AG04450 (cell line): ENCODE measurements at regions not wholly inside any gene's neighbourhood (a gene's known extent, or its start where the extent isn't known, plus 50 kb on each side); places are given as distances from the start of the nearest gene placed in this dataset.
"Not testable (repeated sequence)": the region's sequence is repeated elsewhere in the genome, so short reads cannot be mapped to it uniquely, and the experiment has no call there.

Experiments used
- CTCF ChIA-PET: fragments of 300-600, 350-600 bp; formaldehyde crosslinking; extraction: SDS; loops from one replicate; lab custom pipeline; 2022; ENCODE audit warnings: antibody characterized with exemption, inconsistent platforms; lab: Charles Lee
- POLR2A ChIA-PET: fragments of 350-600 bp; formaldehyde crosslinking; extraction: SDS; loops from one replicate; lab custom pipeline; 2021; ENCODE audit warnings: antibody characterized with exemption, inconsistent platforms; lab: Yijun Ruan, JAX
- DNase-seq: peaks from one replicate; pipeline ENCODE4 v3.0.0-alpha.2; 2011; ENCODE audit warnings: low read depth, low spot score
- H3K27ac ChIP-seq: one replicate; pipeline ENCODE4 v1.5.1; 2012; ENCODE audit warnings: low read depth, low read length, control low read depth
- H3K27me3 ChIP-seq: one replicate; pipeline ENCODE4 v1.6.0; 2012; ENCODE audit warnings: low read length; ENCODE audit not compliant: control insufficient read depth, insufficient read depth
- H3K4me3 ChIP-seq: 2 replicates; pipeline ENCODE4 v1.5.1; 2011; ENCODE audit warnings: mild to moderate bottlenecking, low read depth, low read length, control low read depth
- H3K9me3 ChIP-seq: 2 replicates; pipeline ENCODE4 v1.5.1; 2012; ENCODE audit warnings: low read length; ENCODE audit not compliant: control insufficient read depth, insufficient read depth
- TF ChIP-seq, protein P1 (sequence below): IDR thresholded peaks from 2 replicates; pipeline ENCODE4 v1.5.1; 2011; ENCODE audit warnings: low read depth, low read length, control low read depth, inconsistent platforms

- DNase-seq: no peak
- TF ChIP-seq, protein P1, sequence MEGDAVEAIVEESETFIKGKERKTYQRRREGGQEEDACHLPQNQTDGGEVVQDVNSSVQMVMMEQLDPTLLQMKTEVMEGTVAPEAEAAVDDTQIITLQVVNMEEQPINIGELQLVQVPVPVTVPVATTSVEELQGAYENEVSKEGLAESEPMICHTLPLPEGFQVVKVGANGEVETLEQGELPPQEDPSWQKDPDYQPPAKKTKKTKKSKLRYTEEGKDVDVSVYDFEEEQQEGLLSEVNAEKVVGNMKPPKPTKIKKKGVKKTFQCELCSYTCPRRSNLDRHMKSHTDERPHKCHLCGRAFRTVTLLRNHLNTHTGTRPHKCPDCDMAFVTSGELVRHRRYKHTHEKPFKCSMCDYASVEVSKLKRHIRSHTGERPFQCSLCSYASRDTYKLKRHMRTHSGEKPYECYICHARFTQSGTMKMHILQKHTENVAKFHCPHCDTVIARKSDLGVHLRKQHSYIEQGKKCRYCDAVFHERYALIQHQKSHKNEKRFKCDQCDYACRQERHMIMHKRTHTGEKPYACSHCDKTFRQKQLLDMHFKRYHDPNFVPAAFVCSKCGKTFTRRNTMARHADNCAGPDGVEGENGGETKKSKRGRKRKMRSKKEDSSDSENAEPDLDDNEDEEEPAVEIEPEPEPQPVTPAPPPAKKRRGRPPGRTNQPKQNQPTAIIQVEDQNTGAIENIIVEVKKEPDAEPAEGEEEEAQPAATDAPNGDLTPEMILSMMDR: no peak
- Histone ChIP-seq H3K9me3 (peaks cover 10% of the 10 kb centered on the region), H3K4me3 (no peak overlapping the region), H3K27me3 (no peaks in the 10 kb centered on the region), H3K27ac (no peak overlapping the region)
- ChIA-PET CTCF (interaction anchor here (1.5 kb wide), 1 partner anchor 15 kb away, joined by 6 read pairs; no protein-coding TSS in a partner anchor), POLR2A (no interaction called here)
Measured at GRCh38 chr4:184279496-184280061, 61.9 kb upstream of the ENPP6 start.

- H3K4me3 ChIP-seq, H3K27ac ChIP-seq, H3K27me3 ChIP-seq, DNase-seq, POLR2A ChIA-PET, H3K9me3 ChIP-seq: not testable (repeated sequence)
- CTCF ChIA-PET: interaction anchor here (0.6 kb wide), 1 partner anchor 209 kb away, joined by 3 read pairs; no protein-coding TSS in a partner anchor
Measured at GRCh38 chr4:184277769-184278168, 60.1 kb upstream of the ENPP6 start.

DNA sequence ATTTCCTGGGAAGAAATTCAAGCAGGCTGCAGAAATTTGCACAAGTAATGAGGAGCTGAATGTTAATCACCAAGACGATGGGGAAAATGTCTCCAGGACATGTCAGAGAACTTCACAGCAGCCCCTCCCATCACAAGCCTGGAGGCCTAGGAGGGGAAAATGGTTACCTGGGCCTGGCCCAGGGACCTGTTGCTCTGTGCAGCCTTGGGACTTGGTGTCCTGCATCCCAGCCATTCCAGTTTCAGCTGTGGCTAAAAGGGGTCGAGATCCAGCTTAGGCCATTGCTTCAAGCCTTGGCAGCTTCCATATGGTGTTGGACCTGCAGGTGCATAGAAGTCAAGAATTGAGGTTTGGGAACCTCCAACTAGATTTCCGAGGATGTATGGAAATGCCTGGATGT, 59.3 kb upstream of the ENPP6 start:
- H3K9me3 ChIP-seq, H3K27me3 ChIP-seq, H3K4me3 ChIP-seq, DNase-seq, POLR2A ChIA-PET, H3K27ac ChIP-seq: not testable (repeated sequence)
- CTCF ChIA-PET: interaction anchor here (0.9 kb wide), 1 partner anchor 13 kb away, joined by 3 read pairs; no protein-coding TSS in a partner anchor

- H3K27me3 ChIP-seq, H3K9me3 ChIP-seq, POLR2A ChIA-PET, H3K4me3 ChIP-seq, H3K27ac ChIP-seq, DNase-seq: not testable (repeated sequence)
- CTCF ChIA-PET: interaction anchor here (1.4 to 2.9 kb wide), 2 partner anchors 11 to 13 kb away, joined by 6 to 26 read pairs; no protein-coding TSS in a partner anchor
Measured at GRCh38 chr4:184276346-184276745, 58.7 kb upstream of the ENPP6 start.

- Histone ChIP-seq H3K27ac (no peak overlapping the region), H3K9me3 (peaks cover 10% of the 10 kb centered on the region), H3K4me3 (no peak overlapping the region), H3K27me3 (no peaks in the 10 kb centered on the region)
- CTCF ChIA-PET: interaction anchor here (1.4 to 2.9 kb wide), 2 partner anchors 12 kb away, joined by 6 to 26 read pairs; no protein-coding TSS in a partner anchor
- POLR2A ChIA-PET: interaction anchor here (0.5 kb wide), 1 partner anchor 511 kb away, joined by 3 read pairs; no protein-coding TSS in a partner anchor
- TF ChIP-seq, protein P1: no peak
- no peak for DNase-seq
Measured at GRCh38 chr4:184275766-184276165, 58.1 kb upstream of the ENPP6 start.

DNA sequence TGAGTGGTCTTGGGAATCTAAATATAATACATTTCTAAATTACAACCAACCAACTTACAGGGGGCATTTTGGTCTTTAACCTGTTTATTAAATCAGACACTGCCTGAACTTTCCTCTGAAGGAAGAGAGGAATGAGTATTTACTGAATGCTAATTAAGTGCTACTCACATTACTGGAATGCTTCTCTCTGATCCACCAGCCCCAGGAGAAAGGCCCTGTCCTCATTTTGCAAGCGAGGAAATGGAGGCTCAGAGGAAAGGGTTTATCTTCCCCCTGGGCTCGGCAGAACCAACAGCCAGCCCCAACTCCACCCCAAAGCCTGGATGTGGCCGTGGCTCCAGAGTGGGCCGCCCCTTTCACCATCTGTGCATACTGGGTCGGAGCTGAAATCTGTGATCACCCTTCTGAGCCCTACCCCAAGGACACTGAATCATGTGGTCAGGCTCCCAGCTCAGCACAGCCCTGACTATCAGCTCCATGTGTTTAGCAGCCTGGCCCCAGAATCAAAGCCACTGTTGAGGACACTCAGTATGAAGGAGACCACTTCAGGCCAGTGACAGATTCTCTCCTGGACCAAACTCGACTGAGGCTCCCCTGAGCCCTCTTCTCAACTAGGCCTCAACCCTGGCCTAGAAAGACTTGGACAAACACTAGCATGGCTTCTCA, 56.7 kb upstream of the ENPP6 start:
- Histone ChIP-seq H3K27ac (no peak overlapping the region), H3K27me3 (no peaks in the 10 kb centered on the region), H3K9me3 (peaks cover 10% of the 10 kb centered on the region), H3K4me3 (no peak overlapping the region)
- TF ChIP-seq, protein P1: no peak
- DNase-seq: no peak
- CTCF ChIA-PET: interaction anchor here (2.9 kb wide), 1 partner anchor 11 kb away, joined by 26 read pairs; no protein-coding TSS in a partner anchor
- POLR2A ChIA-PET: interaction anchor here (0.5 kb wide), 1 partner anchor 244 kb away, joined by 6 read pairs; no protein-coding TSS in a partner anchor
